ENCODE measurements at regions not wholly inside any gene's neighbourhood (a gene's known extent, or its start where the extent isn't known, plus 50 kb on each side); places are given as distances from the start of the nearest gene placed in this dataset.

DNA sequence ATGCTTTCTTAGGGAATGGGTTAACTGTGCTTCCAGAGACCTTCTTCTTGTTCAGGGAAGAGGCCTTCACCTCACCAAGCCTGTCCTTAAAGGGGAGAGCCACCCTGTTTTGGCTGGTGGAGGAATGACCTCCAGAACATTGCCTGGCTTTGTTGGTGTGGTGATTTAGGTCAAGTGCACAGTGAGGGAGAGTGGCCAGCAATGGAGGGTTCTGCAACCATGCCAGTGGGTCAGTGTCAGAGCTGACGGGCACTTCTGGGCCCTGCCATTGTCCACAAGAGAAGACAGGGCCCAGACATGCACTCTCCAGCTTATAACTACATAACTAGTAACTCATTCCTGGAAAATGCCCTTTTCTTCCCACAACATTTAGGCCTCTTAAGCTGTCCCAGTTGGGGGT is 238.5 kb upstream of the AKR1E2 start:
- TF ChIP-seq, protein P1, sequence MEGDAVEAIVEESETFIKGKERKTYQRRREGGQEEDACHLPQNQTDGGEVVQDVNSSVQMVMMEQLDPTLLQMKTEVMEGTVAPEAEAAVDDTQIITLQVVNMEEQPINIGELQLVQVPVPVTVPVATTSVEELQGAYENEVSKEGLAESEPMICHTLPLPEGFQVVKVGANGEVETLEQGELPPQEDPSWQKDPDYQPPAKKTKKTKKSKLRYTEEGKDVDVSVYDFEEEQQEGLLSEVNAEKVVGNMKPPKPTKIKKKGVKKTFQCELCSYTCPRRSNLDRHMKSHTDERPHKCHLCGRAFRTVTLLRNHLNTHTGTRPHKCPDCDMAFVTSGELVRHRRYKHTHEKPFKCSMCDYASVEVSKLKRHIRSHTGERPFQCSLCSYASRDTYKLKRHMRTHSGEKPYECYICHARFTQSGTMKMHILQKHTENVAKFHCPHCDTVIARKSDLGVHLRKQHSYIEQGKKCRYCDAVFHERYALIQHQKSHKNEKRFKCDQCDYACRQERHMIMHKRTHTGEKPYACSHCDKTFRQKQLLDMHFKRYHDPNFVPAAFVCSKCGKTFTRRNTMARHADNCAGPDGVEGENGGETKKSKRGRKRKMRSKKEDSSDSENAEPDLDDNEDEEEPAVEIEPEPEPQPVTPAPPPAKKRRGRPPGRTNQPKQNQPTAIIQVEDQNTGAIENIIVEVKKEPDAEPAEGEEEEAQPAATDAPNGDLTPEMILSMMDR (IDR thresholded peaks at IDR 0.05) = no peak
- no peak for TF ChIP-seq EZH2 (IDR thresholded peaks at IDR 0.05; ENCODE audit: borderline replicate concordance, insufficient read depth, low read depth, low read length, poor library complexity, severe bottlenecking)

Data from B cell (primary cell).